ENCODE measurements at regions not wholly inside any gene's neighbourhood (a gene's known extent, or its start where the extent isn't known, plus 50 kb on each side); places are given as distances from the start of the nearest gene placed in this dataset.
A peak's percentile ranks its signal among the peaks of the same experiment; 100 is the strongest.

DNA sequence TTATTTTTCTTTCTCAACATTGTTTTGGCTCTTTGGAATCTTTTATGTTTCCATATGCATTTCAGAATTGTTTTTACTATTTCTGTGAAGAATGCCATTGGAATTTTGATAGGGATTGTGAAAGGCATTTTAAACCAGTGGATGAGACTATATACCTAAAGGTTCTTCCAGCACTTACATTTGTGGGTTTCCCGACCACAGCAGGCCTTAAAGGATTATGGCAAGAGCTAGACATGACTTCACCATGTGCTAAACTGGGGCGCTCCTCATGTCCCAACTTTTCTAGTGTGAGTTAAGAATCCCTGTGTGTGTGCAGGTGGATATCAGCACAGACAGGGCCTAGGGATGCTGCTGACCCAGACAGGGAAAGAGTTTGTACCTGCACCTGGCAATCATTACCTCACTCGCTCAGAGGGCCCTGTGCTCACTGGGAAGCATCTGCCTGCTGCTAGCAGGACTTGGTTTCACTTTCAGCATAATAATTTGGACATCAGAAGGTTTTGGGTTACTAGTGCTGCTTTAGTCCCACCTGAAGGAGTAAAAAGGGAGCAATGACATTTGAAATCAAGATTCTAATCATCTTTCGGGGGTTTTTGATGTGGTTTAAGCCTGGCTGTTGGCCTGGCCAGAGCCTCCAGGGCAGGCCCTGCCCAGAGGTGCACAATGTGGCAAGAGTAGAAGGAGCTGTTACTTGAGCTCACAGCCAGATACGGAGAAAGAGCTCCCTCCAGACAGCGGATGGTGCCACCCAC is 137.1 kb downstream of the CDC5L start:
- peaks cover 16% of the 10 kb centered on the region for H3K27me3 Mint-ChIP-seq (ENCODE audit: insufficient read depth)
- H3K4me3 Mint-ChIP-seq, result peak overlapping the region; percentile 27; the same call in 1 of the 2 replicates
- no peaks in the 10 kb centered on the region for H3K36me3 Mint-ChIP-seq (ENCODE audit: low read depth)
- peaks cover 18% of the 10 kb centered on the region for H3K9me3 Mint-ChIP-seq
- no peaks in the 10 kb centered on the region for H3K4me1 Mint-ChIP-seq (ENCODE audit: low read depth)
- TF ChIP-seq CTCF (IDR thresholded peaks at IDR 0.05), result no peak
- no peak for DNase-seq
- H3K27ac Mint-ChIP-seq, result no peak overlapping the region

DNA sequence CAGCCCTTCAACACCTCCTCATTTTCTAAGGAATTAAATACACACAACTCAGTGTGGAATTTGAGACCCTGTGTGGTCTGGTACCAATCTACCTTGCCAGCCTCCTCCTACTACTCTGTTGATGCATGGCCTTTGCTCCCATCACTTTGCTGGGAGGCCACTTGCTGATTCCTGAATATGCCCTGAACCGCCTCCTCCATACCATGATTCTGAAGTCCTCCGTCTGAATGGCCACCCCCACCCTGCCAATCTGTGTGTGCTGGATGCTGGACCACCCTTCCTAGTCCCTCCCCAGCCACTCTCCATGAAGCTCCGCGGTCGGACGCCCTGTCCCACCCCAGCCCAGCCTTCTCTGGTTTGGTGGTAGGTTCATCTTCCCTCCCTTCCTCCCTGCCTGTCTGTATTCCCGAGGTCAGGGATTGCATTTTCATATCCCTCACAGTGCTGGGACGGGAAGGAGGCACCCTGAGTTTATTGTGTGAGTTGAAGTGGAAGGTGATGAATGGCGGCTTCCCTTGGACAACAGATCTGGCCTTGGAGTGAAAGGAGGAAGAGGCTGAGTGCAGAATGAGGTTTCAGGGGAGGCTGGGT is 138.3 kb downstream of the CDC5L start:
- H3K4me1 Mint-ChIP-seq (ENCODE audit: low read depth), result no peaks in the 10 kb centered on the region
- H3K27me3 Mint-ChIP-seq (ENCODE audit: insufficient read depth), result peaks cover 20% of the 10 kb centered on the region
- DNase-seq, result no peak
- no peak overlapping the region for H3K4me3 Mint-ChIP-seq
- no peak overlapping the region for H3K27ac Mint-ChIP-seq
- no peaks in the 10 kb centered on the region for H3K36me3 Mint-ChIP-seq (ENCODE audit: low read depth)
- peaks cover 18% of the 10 kb centered on the region for H3K9me3 Mint-ChIP-seq
- TF ChIP-seq CTCF (IDR thresholded peaks at IDR 0.05), result no peak

DNA sequence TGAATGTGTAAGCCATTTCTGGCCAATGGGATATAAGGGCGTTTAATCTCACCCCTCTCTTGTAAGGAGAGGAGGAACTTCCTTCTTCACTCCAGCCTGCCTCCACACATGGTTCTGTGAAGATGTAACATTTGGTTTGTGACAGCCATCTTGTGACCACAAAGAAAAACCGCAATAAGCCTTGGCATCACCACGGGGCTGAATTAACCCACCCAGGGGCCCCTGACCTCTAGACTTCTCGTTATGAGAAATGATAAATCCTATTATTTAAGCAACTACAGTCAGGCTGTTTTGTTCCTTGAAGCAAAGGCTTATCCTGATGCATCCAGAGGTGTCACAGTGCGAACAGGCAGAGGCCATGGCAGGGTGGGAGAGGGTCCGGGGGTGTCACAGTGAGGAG is 139.7 kb downstream of the CDC5L start:
- no peaks in the 10 kb centered on the region for H3K4me1 Mint-ChIP-seq (ENCODE audit: low read depth)
- H3K27ac Mint-ChIP-seq, result no peak overlapping the region
- H3K4me3 Mint-ChIP-seq, result no peak overlapping the region
- DNase-seq, result no peak
- TF ChIP-seq CTCF (IDR thresholded peaks at IDR 0.05), result no peak
- peaks cover 24% of the 10 kb centered on the region for H3K27me3 Mint-ChIP-seq (ENCODE audit: insufficient read depth)
- H3K9me3 Mint-ChIP-seq, result peaks cover 18% of the 10 kb centered on the region
- H3K36me3 Mint-ChIP-seq (ENCODE audit: low read depth), result no peaks in the 10 kb centered on the region

GRCh38 chr6:44527583-44528369 is 140.3 kb downstream of the CDC5L start:
- Mint-ChIP-seq H3K4me1 (ENCODE audit: low read depth) (no peaks in the 10 kb centered on the region), H3K27me3 (ENCODE audit: insufficient read depth) (peaks cover 26% of the 10 kb centered on the region), H3K36me3 (ENCODE audit: low read depth) (no peaks in the 10 kb centered on the region), H3K27ac (no peak overlapping the region), H3K9me3 (peaks cover 18% of the 10 kb centered on the region), H3K4me3 (no peak overlapping the region)
- no peak for TF ChIP-seq CTCF (IDR thresholded peaks at IDR 0.05)
- no peak for DNase-seq

DNA sequence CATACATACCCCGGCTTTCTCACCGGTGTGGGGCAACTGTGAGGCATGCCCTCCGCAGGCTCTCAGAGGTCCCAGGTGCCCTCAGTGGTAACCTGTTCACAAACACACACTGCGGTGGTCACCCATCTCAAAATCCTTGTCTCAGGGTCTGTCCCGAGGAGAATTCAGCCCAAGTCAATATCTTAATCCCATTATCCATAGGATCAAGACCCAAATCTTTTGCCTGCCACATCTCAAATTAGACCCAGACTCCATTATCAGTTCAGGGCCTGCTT is 140.8 kb downstream of the CDC5L start:
- Mint-ChIP-seq H3K27ac (no peak overlapping the region), H3K9me3 (peaks cover 15% of the 10 kb centered on the region), H3K4me1 (ENCODE audit: low read depth) (no peaks in the 10 kb centered on the region), H3K27me3 (ENCODE audit: insufficient read depth) (peaks cover 29% of the 10 kb centered on the region), H3K4me3 (no peak overlapping the region), H3K36me3 (ENCODE audit: low read depth) (no peaks in the 10 kb centered on the region)
- no peak for DNase-seq
- TF ChIP-seq CTCF (IDR thresholded peaks at IDR 0.05), result no peak
